SJCRH30 (cell line): ENCODE measurements at regions not wholly inside any gene's neighbourhood (a gene's known extent, or its start where the extent isn't known, plus 50 kb on each side); places are given as distances from the start of the nearest gene placed in this dataset.
"Not testable (repeated sequence)": the region's sequence is repeated elsewhere in the genome, so short reads cannot be mapped to it uniquely, and the experiment has no call there.

Source experiments
- DNase-seq, 2 experiments: peaks; one replicate each; pipeline ENCODE4 v3.0.0-alpha.2; 2015 to 2020
- H3K27ac ChIP-seq: fragments of 250-450 bp; sonication (Bioruptor Pico); 2 replicates; pipeline ENCODE4 v1.5.1; 2020; ENCODE audit warnings: mild to moderate bottlenecking, moderate library complexity
- H3K27me3 ChIP-seq: fragments of 250-450 bp; sonication (Bioruptor Pico); 2 replicates; pipeline ENCODE4 v1.5.1; 2020; ENCODE audit warnings: mild to moderate bottlenecking, moderate library complexity
- H3K36me3 ChIP-seq: fragments of 250-450 bp; sonication (Bioruptor Pico); 2 replicates; pipeline ENCODE4 v1.5.1; 2020; ENCODE audit warnings: mild to moderate bottlenecking, moderate library complexity
- H3K4me1 ChIP-seq: fragments of 250-450 bp; sonication (Bioruptor Pico); 2 replicates; pipeline ENCODE4 v1.5.1; 2020; ENCODE audit warnings: mild to moderate bottlenecking, moderate library complexity
- H3K4me3 ChIP-seq: fragments of 250-450 bp; sonication (Bioruptor Pico); 2 replicates; pipeline ENCODE4 v1.5.1; 2020; ENCODE audit warnings: mild to moderate bottlenecking, moderate library complexity
- H3K9me3 ChIP-seq: fragments of 250-450 bp; sonication (Bioruptor Pico); replicated peaks from 2 replicates; pipeline ENCODE4 v1.5.1; 2020; ENCODE audit warnings: mild to moderate bottlenecking, moderate library complexity

DNA sequence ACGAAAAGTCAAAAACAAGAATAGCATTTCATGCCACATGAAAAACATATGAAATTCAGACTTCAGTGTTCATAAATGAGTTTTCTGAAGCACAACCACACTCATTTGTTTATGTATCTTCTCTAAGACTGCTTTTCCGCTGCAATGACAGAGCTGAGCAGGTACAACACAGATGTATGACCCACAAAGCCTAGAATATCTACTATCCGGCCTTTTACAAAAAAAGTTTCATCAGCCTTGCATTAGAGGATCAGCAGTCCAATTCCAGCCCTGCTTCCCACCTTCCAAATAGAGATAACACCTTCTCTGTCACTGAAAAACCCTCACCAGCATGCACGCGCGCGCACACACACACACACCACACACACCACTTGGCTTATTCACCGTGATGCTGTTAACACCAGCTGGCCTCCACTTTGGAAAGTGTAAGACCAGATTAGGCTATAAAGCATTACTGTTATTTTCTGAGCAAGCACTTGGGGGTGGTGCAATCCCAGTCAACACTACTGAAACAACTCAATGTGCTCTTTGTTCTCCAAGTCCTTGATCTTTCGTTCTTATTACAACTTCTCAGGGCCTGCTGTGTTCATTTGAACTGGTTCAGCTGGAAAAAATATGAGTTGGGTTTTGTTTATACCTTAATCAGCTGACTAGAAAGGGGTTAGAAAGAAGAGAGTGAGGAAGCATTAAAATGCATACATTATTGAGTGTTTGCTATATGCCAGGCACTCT, 90.0 kb downstream of the GLUL start:
- H3K27ac ChIP-seq, result no peak overlapping the region; the same call in 1 of the 2 replicates
- H3K27me3 ChIP-seq, result no peaks in the 10 kb centered on the region
- DNase-seq, result peak; percentile 47 to 76
- H3K4me1 ChIP-seq, result peaks cover 44% of the 10 kb centered on the region
- no peaks in the 10 kb centered on the region for H3K9me3 ChIP-seq
- no peaks in the 10 kb centered on the region for H3K36me3 ChIP-seq
- no peak overlapping the region for H3K4me3 ChIP-seq

DNA sequence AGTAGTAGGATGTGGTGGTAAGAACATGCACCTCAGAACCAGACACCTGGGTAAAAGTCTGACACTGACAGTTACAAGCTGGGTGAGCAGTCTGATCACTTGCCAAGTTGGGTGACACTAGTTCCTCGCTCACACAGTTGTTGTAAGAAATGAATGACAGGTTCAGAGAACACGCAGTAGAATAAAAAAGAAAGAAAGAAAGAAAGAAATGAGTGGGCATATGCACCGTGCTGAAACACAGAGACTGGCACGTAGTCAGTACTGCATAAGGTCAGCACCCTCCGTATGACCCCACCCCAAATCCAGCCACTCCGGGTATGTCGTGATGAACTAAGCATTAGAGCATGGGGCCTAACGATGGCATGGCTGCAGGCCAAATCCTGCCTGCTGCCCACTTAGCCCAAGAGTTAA, 90.6 kb downstream of the GLUL start:
- Histone ChIP-seq H3K4me1 (peaks cover 44% of the 10 kb centered on the region), H3K4me3 (no peak overlapping the region), H3K9me3 (no peaks in the 10 kb centered on the region), H3K36me3 (no peaks in the 10 kb centered on the region), H3K27me3 (no peaks in the 10 kb centered on the region), H3K27ac (no peak overlapping the region; the same call in 1 of the 2 replicates)
- DNase-seq, result no peak

DNA sequence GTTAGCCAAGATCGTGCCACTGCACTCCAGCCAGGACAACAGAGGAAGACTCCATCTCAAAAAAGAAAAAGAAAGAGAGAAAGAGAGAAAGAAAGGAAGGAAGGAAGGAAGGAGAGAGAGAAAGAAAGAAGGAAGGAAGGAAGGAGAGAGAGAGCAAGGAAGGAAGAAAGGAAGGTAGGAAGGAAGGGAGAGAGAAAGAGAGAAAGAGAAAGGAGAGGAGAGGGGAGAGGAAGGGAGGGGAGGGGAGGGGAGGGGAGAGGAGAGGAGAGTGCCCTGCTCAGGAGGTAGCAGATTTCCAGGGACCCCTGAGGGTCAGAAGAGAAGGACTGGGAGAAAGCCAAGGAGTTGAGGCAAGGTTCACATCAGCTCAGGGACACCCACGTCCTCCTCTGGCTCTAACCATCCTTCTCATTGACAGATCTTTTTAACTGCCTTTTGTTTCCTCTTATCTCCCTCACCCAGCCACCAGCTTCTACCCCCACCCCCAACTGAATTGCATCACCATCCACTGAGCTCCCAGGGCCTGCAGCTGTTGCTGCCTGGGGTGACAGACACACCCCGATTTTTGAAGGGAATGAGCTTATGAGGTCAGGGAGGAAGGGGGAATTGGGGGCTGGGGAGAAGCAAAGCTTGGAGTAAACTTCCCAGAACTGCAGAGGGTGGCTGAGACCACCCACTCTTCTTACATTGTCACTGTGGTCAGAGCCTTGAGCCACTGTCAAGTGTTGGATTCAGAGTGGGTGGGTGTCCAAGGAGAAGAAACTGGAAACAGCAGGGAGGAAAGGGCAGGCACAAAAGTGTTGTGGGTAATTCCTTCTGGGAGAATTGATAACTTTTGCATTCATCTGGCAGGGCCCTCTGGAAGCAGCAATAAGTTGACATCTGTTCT, 91.6 kb downstream of the GLUL start:
- Histone ChIP-seq H3K9me3 (no peaks in the 10 kb centered on the region), H3K27ac (peak overlapping the region; percentile 57), H3K4me3 (no peak overlapping the region), H3K4me1 (peaks cover 44% of the 10 kb centered on the region), H3K27me3 (no peaks in the 10 kb centered on the region), H3K36me3 (no peaks in the 10 kb centered on the region)
- peak; percentile 86 to 88 for DNase-seq

DNA sequence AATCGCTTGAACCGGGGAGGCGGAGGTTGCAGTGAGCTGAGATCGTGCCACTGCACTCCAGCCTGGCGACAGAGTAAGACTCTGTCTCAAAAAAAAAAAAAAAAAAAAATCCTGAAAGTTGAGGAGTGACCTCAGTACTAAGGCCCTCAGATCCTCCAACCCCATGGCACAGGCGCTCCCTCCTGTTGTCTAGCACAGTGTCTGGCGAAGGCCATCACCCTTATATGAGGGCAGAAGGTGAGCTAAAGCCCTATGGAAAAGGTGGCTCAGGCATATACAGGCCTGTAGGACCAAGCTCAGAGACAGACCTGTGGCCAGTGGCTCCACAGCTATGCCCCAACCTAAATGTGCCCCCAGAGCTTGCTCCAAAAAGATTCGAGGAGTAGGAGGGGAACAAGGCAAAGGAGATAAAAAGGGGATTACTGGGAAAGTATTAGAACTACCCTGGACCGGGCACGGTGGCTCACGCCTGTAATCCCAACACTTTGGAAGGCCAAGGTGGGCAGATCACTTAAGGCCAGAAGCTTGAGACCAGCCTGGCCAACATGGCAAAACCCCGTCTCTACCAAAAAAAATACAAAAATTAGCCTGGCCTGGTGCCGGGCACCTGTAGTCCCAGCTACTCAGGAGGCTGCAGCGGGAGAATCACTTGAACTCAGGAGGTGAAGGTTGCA, 92.4 kb downstream of the GLUL start:
- not testable (repeated sequence) for H3K4me3 ChIP-seq, DNase-seq

DNA sequence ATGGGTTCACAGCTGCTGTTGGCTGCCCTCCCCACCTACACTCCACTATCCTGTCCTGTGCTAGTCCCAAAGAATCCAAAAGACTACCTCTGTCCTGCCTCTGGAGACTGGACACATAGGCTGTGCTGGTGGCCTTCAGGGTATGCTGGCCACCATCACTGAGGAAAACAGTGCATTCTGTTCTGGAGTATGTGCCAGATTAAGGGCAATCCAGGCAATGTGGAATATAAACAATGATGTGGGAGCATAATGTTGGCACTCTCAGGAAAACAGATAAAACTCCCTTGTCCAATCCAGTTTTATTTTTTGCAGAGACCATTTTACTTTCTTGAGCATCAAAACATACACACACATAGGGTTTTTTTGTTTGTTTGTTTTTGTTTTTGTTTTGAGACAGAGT, 94.3 kb downstream of the GLUL start:
- Histone ChIP-seq H3K27ac (no peak overlapping the region), H3K36me3 (no peaks in the 10 kb centered on the region), H3K4me3 (no peak overlapping the region), H3K9me3 (no peaks in the 10 kb centered on the region), H3K27me3 (no peaks in the 10 kb centered on the region), H3K4me1 (peaks cover 30% of the 10 kb centered on the region)
- no peak for DNase-seq

More for the DNA sequence above, 92.4 kb downstream of the GLUL start:
- H3K27me3 ChIP-seq, H3K36me3 ChIP-seq, H3K9me3 ChIP-seq: not testable (repeated sequence)
- Histone ChIP-seq H3K27ac (peak overlapping the region; percentile 57), H3K4me1 (peaks cover 37% of the 10 kb centered on the region)

DNA sequence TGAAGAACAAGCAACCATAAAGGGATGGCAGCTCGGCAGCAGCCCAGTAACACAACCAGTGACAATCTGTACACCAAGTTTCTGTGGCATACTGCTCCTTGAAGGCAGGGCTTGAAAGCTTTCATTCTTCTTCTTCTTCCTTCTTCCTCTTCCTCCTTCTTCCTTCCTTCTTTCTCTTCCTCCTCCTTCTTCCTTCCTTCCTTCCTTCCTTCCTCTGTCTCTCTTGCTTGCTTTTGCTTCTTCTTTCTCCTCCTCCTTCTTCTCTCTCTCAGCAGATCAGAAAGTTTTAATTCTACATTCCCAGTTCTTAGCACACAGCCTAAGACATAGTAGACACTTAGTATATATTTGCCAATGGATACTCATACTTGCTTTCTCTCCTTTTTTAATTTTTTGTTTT, 95.9 kb downstream of the GLUL start:
- Histone ChIP-seq H3K27ac (no peak overlapping the region), H3K36me3 (no peaks in the 10 kb centered on the region), H3K4me3 (no peak overlapping the region), H3K4me1 (peaks cover 22% of the 10 kb centered on the region), H3K27me3 (no peaks in the 10 kb centered on the region), H3K9me3 (no peaks in the 10 kb centered on the region)
- DNase-seq, result no peak

DNA sequence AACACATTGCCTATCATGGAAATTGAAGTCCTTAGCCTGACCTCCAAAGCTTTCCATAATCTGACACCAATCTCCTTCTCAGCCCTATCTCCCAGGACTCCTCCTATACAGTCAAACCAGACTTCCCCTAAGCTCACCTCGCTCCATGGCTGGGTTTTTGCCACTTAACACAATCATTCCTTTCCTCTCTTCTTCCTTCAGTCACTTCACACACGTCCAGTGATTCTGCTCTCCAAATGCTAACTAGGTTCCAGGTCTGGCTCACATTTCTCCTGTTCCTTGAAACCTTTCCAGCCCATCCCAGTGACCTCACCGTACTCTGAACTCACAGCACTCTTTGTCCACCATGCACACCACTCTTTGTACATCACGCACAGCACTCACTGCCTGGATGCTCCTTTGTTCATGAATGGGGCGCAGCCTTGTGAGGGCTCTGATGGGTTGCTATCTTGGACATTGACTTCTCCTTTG, 98.4 kb downstream of the GLUL start:
- Histone ChIP-seq H3K4me3 (no peak overlapping the region), H3K4me1 (peaks cover 24% of the 10 kb centered on the region), H3K36me3 (no peaks in the 10 kb centered on the region), H3K27ac (no peak overlapping the region), H3K9me3 (no peaks in the 10 kb centered on the region), H3K27me3 (no peaks in the 10 kb centered on the region)
- DNase-seq, result no peak

DNA sequence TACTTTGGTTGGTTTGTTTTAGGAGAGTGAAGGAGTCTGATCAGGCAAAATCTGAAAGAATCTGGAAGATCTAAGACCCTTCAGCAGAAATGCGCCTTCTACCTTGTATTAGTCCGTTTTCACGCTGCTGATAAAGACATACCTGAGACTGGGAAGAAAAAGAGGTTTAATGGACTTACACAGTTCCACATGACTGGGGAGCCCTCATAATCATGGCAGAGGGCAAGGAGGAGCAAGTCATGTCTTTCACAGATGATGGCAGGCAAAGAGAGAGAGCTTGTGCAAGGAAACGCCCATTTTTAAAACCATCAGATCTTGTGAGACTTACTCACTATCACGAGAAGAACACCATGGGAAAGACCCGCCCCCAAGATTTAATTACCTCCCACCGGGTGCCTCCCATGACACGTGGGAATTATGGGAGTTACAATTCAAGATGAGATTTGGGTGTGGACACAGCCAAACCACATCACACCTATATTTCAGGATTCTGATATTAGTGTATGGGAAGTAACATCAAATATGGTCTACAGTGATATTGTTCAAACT, 99.3 kb downstream of the GLUL start:
- no peaks in the 10 kb centered on the region for H3K9me3 ChIP-seq
- H3K36me3 ChIP-seq, result no peaks in the 10 kb centered on the region
- no peaks in the 10 kb centered on the region for H3K27me3 ChIP-seq
- DNase-seq, result no peak
- H3K27ac ChIP-seq, result no peak overlapping the region
- no peak overlapping the region for H3K4me3 ChIP-seq
- peaks cover 24% of the 10 kb centered on the region for H3K4me1 ChIP-seq

DNA sequence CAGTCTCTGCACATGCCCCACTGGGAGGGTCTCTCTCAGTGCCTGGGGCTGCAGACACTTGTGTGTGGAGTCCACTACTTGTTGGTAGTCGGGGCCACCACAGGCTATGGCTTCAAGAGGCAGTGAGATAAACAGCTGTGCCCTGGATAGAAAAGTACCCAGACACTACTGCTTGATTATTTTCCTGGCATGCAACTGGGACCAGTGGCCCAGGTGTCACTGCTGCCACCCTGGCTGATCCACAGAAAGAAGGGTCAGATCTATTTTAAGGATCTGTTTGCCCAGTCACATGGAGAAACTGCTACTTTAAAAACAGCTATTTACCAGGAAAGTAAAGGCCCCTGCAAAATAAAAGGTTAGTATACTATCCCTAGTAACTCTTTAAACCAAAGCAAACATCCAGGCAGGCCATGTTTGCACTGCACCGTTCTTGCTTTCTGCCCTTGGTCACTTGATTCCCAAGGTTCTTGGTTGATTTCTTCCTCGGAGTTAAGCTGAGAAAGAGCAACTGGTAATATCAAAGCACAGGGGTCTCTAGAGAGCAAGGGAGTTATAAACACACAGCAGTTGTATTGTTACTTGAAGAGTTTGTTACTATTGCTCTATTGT, 99.9 kb downstream of the GLUL start:
- Histone ChIP-seq H3K27me3 (no peaks in the 10 kb centered on the region), H3K27ac (no peak overlapping the region), H3K36me3 (no peaks in the 10 kb centered on the region), H3K4me1 (peaks cover 27% of the 10 kb centered on the region), H3K9me3 (no peaks in the 10 kb centered on the region), H3K4me3 (no peak overlapping the region)
- DNase-seq, result no peak

DNA sequence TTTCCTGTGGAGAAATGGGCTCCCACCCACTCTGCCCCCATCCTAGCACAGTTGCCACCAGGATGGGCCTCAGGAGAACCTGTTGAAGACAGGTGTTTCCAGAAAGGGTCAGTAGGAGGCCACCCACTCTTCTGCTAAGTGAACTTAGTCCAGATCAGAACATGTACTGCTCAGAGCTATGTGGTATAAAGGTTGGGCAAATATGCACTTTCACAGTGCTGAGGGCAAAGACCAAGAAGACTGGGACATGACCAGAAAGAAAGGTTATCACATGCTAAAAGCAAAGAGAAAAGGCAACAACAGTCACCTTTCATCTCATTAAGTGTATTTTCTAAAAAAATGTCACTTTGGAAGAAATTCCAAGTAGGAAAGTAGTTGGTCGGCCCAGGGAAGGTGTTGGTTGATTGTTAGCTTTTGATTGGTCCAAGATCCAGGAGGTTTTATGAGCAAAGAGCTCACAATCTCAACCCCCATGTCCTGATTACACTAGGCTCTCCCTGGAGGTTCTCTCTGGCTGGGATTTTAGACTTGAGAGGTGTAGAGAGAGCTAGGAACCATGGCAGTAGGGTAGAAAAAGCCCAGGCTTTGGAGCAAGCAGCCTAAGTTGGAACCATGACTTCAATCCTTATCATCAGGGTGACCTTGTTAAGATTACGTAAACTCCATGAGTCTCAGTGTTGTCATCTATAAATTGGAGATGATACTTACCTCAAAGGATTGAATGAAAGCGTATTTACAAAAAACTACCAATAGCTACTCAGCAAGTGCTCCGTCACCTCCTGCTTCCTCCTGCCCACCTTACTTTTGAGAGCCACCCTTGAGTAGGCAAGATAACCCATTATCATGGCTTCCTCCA, 102.6 kb downstream of the GLUL start:
- Histone ChIP-seq H3K4me1 (peaks cover 27% of the 10 kb centered on the region), H3K4me3 (no peak overlapping the region), H3K9me3 (no peaks in the 10 kb centered on the region), H3K27ac (peak overlapping the region; percentile 74; the same call in 1 of the 2 replicates), H3K36me3 (no peaks in the 10 kb centered on the region), H3K27me3 (no peaks in the 10 kb centered on the region)
- DNase-seq, result no peak

DNA sequence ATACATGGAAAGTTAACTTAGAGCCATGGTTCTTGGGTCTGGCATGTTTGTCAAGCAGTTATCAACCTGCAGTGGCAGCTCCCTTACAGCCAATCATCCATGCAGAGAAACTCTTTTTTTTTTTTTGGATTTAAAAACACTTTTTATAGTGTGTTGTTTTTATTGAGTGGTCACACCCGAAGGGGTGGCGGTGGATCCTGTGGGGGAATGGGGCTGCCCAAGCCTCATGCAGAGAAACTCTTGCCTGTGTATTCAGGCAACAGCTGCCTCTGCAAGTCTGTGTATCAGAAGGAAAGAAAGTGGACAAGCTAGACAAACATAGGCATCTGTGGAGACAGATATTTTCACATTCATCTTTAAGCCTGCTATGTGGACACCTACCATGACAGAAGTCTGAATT, 104.8 kb downstream of the GLUL start:
- H3K4me1 ChIP-seq, result peaks cover 27% of the 10 kb centered on the region
- no peaks in the 10 kb centered on the region for H3K36me3 ChIP-seq
- H3K27me3 ChIP-seq, result no peaks in the 10 kb centered on the region
- H3K27ac ChIP-seq, result no peak overlapping the region
- no peaks in the 10 kb centered on the region for H3K9me3 ChIP-seq
- peak in 1 of 2 experiments; percentile 30 for DNase-seq
- no peak overlapping the region for H3K4me3 ChIP-seq

DNA sequence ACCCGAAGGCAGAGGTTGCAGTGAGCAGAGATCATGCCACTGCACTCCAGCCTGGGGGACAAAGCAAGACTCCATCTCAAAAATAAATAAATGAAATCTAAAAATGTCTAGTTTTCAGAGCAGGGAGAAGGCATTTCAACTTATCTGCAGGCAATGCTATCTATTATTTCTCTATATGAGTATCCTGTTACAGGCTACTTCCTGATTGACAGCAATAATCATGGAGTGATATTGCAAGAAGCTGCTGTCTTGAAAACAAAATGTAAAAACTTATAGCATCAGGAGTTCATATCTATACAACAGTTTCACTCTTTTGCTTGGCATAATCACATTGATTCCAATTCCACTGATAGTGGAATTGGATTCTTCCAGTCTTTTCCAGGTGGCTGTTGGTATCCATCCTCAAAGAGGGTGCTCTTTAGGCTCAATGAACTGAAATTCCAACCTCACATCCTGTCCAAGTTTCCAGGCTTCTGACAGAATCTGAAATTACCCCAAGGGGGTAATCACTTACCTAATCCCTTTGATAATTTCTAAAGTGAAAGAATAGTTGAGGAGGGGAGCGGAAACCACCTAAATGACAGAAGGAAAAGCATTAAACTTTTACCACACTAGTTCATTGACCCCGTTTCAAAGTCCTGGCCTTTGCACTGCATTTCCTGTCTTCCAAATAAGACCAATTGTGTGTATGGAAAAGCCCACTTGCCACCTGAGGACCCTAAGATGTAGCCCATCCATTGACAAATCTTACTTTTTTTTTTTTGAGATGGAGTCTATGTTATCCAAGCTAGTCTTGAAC, 107.6 kb downstream of the GLUL start:
- H3K36me3 ChIP-seq, result no peaks in the 10 kb centered on the region
- H3K4me1 ChIP-seq, result peaks cover 9% of the 10 kb centered on the region
- no peak overlapping the region for H3K4me3 ChIP-seq
- H3K27ac ChIP-seq, result no peak overlapping the region
- no peaks in the 10 kb centered on the region for H3K9me3 ChIP-seq
- no peak for DNase-seq
- H3K27me3 ChIP-seq, result no peaks in the 10 kb centered on the region

DNA sequence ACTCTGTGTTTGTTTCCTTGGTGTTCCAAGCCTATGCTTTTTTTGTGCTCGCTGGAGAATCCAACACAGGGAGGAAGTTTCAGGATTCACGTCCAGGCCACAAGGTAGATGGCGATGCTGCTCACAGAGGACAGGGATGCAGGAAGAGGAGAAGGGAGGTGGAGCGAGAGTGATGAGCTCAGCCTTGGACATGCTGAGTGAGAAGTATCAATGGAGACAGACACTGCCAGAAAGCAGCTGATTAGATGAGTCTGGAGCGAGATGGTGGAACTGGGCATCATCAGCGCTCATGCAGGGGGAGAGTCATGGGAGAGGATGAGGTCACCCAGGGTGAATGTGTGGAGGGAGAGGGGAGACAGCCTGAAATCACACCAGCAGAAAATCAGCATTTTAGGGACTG, 110.0 kb downstream of the GLUL start:
- Histone ChIP-seq H3K9me3 (no peaks in the 10 kb centered on the region), H3K27ac (no peak overlapping the region), H3K36me3 (no peaks in the 10 kb centered on the region), H3K4me3 (no peak overlapping the region), H3K27me3 (no peaks in the 10 kb centered on the region), H3K4me1 (peaks cover 6% of the 10 kb centered on the region)
- DNase-seq, result no peak
